ENCODE measurements at regions not wholly inside any gene's neighbourhood (a gene's known extent, or its start where the extent isn't known, plus 50 kb on each side); places are given as distances from the start of the nearest gene placed in this dataset.

GRCh38 chr13:72255908-72256307 is 388.9 kb upstream of the DACH1 start:
- no peak for DNase-seq

DNA sequence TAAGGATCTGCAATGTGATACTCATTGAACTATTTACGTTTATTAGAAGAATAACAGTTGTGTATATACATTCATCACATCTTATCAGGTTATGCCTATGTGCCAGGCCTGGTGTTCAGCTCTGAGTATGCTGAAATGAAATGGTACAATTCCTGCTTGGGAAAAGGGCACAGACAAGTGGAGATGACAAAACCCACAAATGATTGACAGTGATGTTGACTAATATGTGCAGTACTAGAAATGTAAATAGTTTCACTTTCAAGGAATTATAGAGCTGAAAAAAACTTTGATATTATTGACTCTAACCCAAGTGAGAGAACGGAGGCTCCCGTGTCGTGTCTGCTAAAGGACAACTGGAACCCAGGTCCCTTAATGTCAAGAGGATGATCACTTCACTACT is 386.8 kb upstream of the DACH1 start:
- Histone ChIP-seq H3K4me3 (no peak overlapping the region), H3K27me3 (no peaks in the 10 kb centered on the region), H3K9me3 (no peaks in the 10 kb centered on the region), H3K27ac (no peak overlapping the region), H3K36me3 (no peaks in the 10 kb centered on the region), H3K4me1 (no peaks in the 10 kb centered on the region)
- TF ChIP-seq CTCF (IDR thresholded peaks at IDR 0.05) = no peak
- 74 to 81% methylated on average over 4 of the region's 4 CpGs for WGBS, 2 donors
- intact Hi-C loops (cut with DNase I) = no loop called here
- DNase-seq = no peak

More at GRCh38 chr13:72255908-72256307, 388.9 kb upstream of the DACH1 start:
- Histone ChIP-seq H3K4me3 (no peak overlapping the region), H3K36me3 (no peaks in the 10 kb centered on the region), H3K27ac (no peak overlapping the region), H3K4me1 (no peaks in the 10 kb centered on the region), H3K9me3 (no peaks in the 10 kb centered on the region), H3K27me3 (no peaks in the 10 kb centered on the region)
- TF ChIP-seq POLR2A (IDR thresholded peaks at IDR 0.05) = no peak
- peak in 3 of 6 experiments; percentile 11 to 44 (median 30) for TF ChIP-seq CTCF (IDR thresholded peaks at IDR 0.05)
- WGBS, 2 donors = 49 to 51% methylated on average over 7 of the region's 7 CpGs
- intact Hi-C loops (cut with DNase I) = no loop called here

DNA sequence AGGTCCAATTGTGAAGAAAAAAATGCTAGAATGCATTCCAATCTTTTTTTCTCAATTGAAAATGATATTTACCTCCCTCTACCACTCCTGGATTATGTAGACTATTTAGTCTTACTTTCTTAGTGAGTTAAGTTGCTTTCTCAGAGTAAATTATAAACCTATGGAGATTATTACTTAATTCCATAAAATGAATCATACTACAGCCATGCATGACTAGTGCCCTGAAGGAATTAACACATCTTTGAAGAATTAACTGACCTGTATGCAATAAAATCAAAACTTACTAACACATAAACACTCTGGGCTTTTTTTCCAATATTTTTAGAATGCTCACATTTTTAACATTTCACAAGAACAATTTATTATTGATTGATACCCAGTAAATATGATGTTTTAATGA is 379.4 kb upstream of the DACH1 start:
- no peaks in the 10 kb centered on the region for H3K27me3 ChIP-seq
- H3K4me1 ChIP-seq = no peaks in the 10 kb centered on the region
- intact Hi-C loops (cut with DNase I) = no loop called here
- TF ChIP-seq POLR2A (IDR thresholded peaks at IDR 0.05) = no peak
- no peak for TF ChIP-seq CTCF (IDR thresholded peaks at IDR 0.05)
- DNase-seq = no peak
- no peaks in the 10 kb centered on the region for H3K36me3 ChIP-seq
- H3K27ac ChIP-seq = no peak overlapping the region
- no peaks in the 10 kb centered on the region for H3K9me3 ChIP-seq
- no peak overlapping the region for H3K4me3 ChIP-seq

DNA sequence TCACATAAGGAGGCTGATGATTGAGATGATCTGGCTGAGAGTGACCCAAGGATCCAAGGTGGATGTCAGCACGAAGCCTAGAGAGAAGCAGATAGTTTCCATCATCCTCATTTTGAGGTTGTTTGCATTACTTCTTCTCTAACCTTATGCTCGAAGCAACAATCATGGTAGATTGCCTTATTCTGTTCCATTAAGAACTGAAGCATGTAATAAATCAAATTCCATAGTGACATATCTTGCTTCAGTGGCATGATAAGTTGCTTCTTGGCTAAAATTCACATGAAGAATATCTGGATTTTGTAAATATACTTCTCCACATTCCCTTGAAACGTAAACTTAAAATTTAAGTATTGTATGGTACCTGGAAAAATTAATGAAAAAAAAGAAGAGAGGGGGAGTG is 377.8 kb upstream of the DACH1 start:
- Histone ChIP-seq H3K4me1 (no peaks in the 10 kb centered on the region), H3K9me3 (no peaks in the 10 kb centered on the region), H3K36me3 (no peaks in the 10 kb centered on the region), H3K27me3 (no peaks in the 10 kb centered on the region), H3K27ac (no peak overlapping the region), H3K4me3 (no peak overlapping the region)
- intact Hi-C loops (cut with DNase I) = no loop called here
- no peak for DNase-seq
- TF ChIP-seq CTCF (IDR thresholded peaks at IDR 0.05) (no peak), POLR2A (IDR thresholded peaks at IDR 0.05) (no peak)
- WGBS, 2 donors = 60 to 75% methylated on average over 3 of the region's 3 CpGs

GRCh38 chr13:72230131-72230530 is 363.1 kb upstream of the DACH1 start:
- H3K4me1 ChIP-seq = no peaks in the 10 kb centered on the region
- no peak overlapping the region for H3K4me3 ChIP-seq
- no peak overlapping the region for H3K27ac ChIP-seq
- intact Hi-C loops (cut with DNase I) = no loop called here
- no peak for TF ChIP-seq CTCF (IDR thresholded peaks at IDR 0.05)
- no peak for TF ChIP-seq POLR2A (IDR thresholded peaks at IDR 0.05)
- no peaks in the 10 kb centered on the region for H3K36me3 ChIP-seq
- no peak for DNase-seq
- 53 to 57% methylated on average over 3 of the region's 3 CpGs for WGBS, 2 donors
- no peaks in the 10 kb centered on the region for H3K9me3 ChIP-seq
- no peaks in the 10 kb centered on the region for H3K27me3 ChIP-seq

Data from esophagus squamous epithelium (tissue), 5 donors.